ENCODE measurements at regions not wholly inside any gene's neighbourhood (a gene's known extent, or its start where the extent isn't known, plus 50 kb on each side); places are given as distances from the start of the nearest gene placed in this dataset.
A peak's percentile ranks its signal among the peaks of the same experiment; 100 is the strongest.

GRCh38 chr2:137846993-137847392 lies 117.3 kb upstream of the HNMT start:
- H3K4me3 Mint-ChIP-seq = no peak overlapping the region
- no peaks in the 10 kb centered on the region for H3K4me1 Mint-ChIP-seq
- no peaks in the 10 kb centered on the region for H3K36me3 Mint-ChIP-seq (ENCODE audit: low read depth)
- H3K9me3 Mint-ChIP-seq = peaks cover 19% of the 10 kb centered on the region
- H3K27ac Mint-ChIP-seq = no peak overlapping the region
- no peaks in the 10 kb centered on the region for H3K27me3 Mint-ChIP-seq (ENCODE audit: low read depth, poor library complexity)
- TF ChIP-seq CTCF (IDR thresholded peaks at IDR 0.05) = no peak
- DNase-seq = no peak

GRCh38 chr2:137847443-137847842 lies 116.8 kb upstream of the HNMT start:
- no peak for DNase-seq
- H3K36me3 Mint-ChIP-seq (ENCODE audit: low read depth) = no peaks in the 10 kb centered on the region
- no peaks in the 10 kb centered on the region for H3K4me1 Mint-ChIP-seq
- H3K27ac Mint-ChIP-seq = no peak overlapping the region
- H3K4me3 Mint-ChIP-seq = no peak overlapping the region
- H3K9me3 Mint-ChIP-seq = peaks cover 19% of the 10 kb centered on the region
- TF ChIP-seq CTCF (IDR thresholded peaks at IDR 0.05) = no peak
- no peaks in the 10 kb centered on the region for H3K27me3 Mint-ChIP-seq (ENCODE audit: low read depth, poor library complexity)

GRCh38 chr2:137857881-137858280 lies 106.4 kb upstream of the HNMT start:
- Mint-ChIP-seq H3K4me1 (no peaks in the 10 kb centered on the region), H3K27me3 (ENCODE audit: low read depth, poor library complexity) (no peaks in the 10 kb centered on the region), H3K36me3 (ENCODE audit: low read depth) (no peaks in the 10 kb centered on the region), H3K27ac (no peak overlapping the region), H3K4me3 (no peak overlapping the region), H3K9me3 (no peaks in the 10 kb centered on the region)
- no peak for DNase-seq
- TF ChIP-seq CTCF (IDR thresholded peaks at IDR 0.05) = no peak

DNA sequence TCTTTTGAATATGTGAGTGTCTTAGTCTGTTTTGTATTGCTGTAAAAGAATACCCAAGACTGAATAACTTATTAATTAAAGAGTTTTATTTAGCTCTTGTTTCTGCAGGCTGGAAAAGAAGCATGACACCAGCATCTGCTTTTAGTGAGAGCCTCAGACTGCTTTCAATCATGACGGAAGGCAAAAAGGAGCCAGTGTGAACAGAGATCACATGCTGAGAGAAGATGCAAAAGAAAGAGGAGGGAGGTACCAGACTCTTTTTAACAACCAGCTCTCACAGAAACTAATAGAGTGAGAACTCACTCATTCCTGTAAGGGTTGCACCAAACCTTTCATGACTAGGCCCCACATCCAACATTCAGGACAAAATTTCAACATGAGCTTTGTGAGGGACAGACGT lies 101.6 kb upstream of the HNMT start:
- Mint-ChIP-seq H3K27me3 (ENCODE audit: low read depth, poor library complexity) (no peaks in the 10 kb centered on the region), H3K4me3 (no peak overlapping the region), H3K27ac (no peak overlapping the region), H3K9me3 (no peaks in the 10 kb centered on the region), H3K36me3 (ENCODE audit: low read depth) (no peaks in the 10 kb centered on the region), H3K4me1 (no peaks in the 10 kb centered on the region)
- DNase-seq = no peak
- no peak for TF ChIP-seq CTCF (IDR thresholded peaks at IDR 0.05)

GRCh38 chr2:137865954-137866540 lies 98.2 kb upstream of the HNMT start:
- H3K27me3 Mint-ChIP-seq (ENCODE audit: low read depth, poor library complexity) = no peaks in the 10 kb centered on the region
- peak; percentile 67 for DNase-seq
- no peaks in the 10 kb centered on the region for H3K4me1 Mint-ChIP-seq
- H3K36me3 Mint-ChIP-seq (ENCODE audit: low read depth) = no peaks in the 10 kb centered on the region
- TF ChIP-seq CTCF (IDR thresholded peaks at IDR 0.05) = peak; percentile 77
- no peaks in the 10 kb centered on the region for H3K9me3 Mint-ChIP-seq
- H3K4me3 Mint-ChIP-seq = no peak overlapping the region
- no peak overlapping the region for H3K27ac Mint-ChIP-seq

DNA sequence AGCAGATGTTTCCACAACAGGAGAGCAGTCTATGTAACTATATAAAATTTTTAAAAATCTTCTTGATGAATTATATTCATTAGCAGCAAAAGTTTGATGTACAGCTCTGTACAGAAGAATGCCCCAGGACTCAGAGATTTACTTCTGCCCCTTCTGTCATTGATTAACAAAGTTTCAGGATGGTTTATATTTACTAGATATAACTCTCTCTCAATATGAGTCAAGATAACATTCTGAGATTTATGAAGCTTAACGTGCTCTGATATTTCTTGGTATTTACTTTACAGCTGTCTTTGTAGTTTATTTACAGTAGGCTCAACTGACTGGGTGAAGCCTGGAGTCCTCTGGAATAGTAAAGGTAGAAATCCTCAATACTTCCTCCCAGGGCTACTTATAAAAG lies 93.6 kb upstream of the HNMT start:
- H3K27me3 Mint-ChIP-seq (ENCODE audit: low read depth, poor library complexity) = peaks cover 3% of the 10 kb centered on the region
- no peaks in the 10 kb centered on the region for H3K4me1 Mint-ChIP-seq
- no peaks in the 10 kb centered on the region for H3K36me3 Mint-ChIP-seq (ENCODE audit: low read depth)
- DNase-seq = no peak
- H3K27ac Mint-ChIP-seq = no peak overlapping the region
- TF ChIP-seq CTCF (IDR thresholded peaks at IDR 0.05) = no peak
- H3K9me3 Mint-ChIP-seq = no peaks in the 10 kb centered on the region
- H3K4me3 Mint-ChIP-seq = no peak overlapping the region

Measured in nephron progenitor cell (in vitro differentiated cells).